ENCODE measurements at regions not wholly inside any gene's neighbourhood (a gene's known extent, or its start where the extent isn't known, plus 50 kb on each side); places are given as distances from the start of the nearest gene placed in this dataset.

GRCh38 chr2:118440404-118441098 is 352.3 kb downstream of the INSIG2 start:
- no peak overlapping the region for H3K4me3 ChIP-seq (ENCODE audit: low read depth, low read length)
- TF ChIP-seq CTCF (IDR thresholded peaks at IDR 0.05; ENCODE audit: insufficient read depth, low read depth, low read length, missing control alignments): no peak
- no peak for DNase-seq (ENCODE audit: low read depth)

- TF ChIP-seq CTCF (IDR thresholded peaks at IDR 0.05; ENCODE audit: insufficient read depth, low read depth, low read length, missing control alignments): no peak
- DNase-seq (ENCODE audit: low read depth): no peak
- H3K4me3 ChIP-seq (ENCODE audit: low read depth, low read length): no peak overlapping the region
These were observed 349.2 kb downstream of the INSIG2 start for GRCh38 chr2:118437501-118437900.

- H3K4me3 ChIP-seq (ENCODE audit: low read depth, low read length): no peak overlapping the region
- TF ChIP-seq CTCF (IDR thresholded peaks at IDR 0.05; ENCODE audit: insufficient read depth, low read depth, low read length, missing control alignments): no peak
These were observed 343.7 kb downstream of the INSIG2 start for GRCh38 chr2:118431997-118432396.

GRCh38 chr2:118431586-118431985 is 343.3 kb downstream of the INSIG2 start:
- H3K4me3 ChIP-seq (ENCODE audit: low read depth, low read length): no peak overlapping the region
- TF ChIP-seq CTCF (IDR thresholded peaks at IDR 0.05; ENCODE audit: insufficient read depth, low read depth, low read length, missing control alignments): no peak
- no peak for DNase-seq (ENCODE audit: low read depth)

More at GRCh38 chr2:118431997-118432396, 343.7 kb downstream of the INSIG2 start:
- no peak for DNase-seq (ENCODE audit: low read depth)

GRCh38 chr2:118431165-118431517 is 342.9 kb downstream of the INSIG2 start:
- H3K4me3 ChIP-seq (ENCODE audit: low read depth, low read length): no peak overlapping the region
- TF ChIP-seq CTCF (IDR thresholded peaks at IDR 0.05; ENCODE audit: insufficient read depth, low read depth, low read length, missing control alignments): no peak
- no peak for DNase-seq (ENCODE audit: low read depth)

- no peak for TF ChIP-seq CTCF (IDR thresholded peaks at IDR 0.05; ENCODE audit: insufficient read depth, low read depth, low read length, missing control alignments)
- H3K4me3 ChIP-seq (ENCODE audit: low read depth, low read length): no peak overlapping the region
These were observed 342.4 kb downstream of the INSIG2 start for GRCh38 chr2:118430510-118431164.

More at GRCh38 chr2:118430510-118431164, 342.4 kb downstream of the INSIG2 start:
- DNase-seq (ENCODE audit: low read depth): no peak
